Heart left ventricle (tissue), 13 donors: ENCODE measurements at regions not wholly inside any gene's neighbourhood (a gene's known extent, or its start where the extent isn't known, plus 50 kb on each side); places are given as distances from the start of the nearest gene placed in this dataset.

Experiments
- CTCF ChIP-seq, 12 donors: fragments of 200-600 bp; sonication (generic) in 4 of 12; IDR thresholded peaks; one replicate each; pipeline versions ENCODE4 v1.5.0 to v1.8.0; 2018 to 2022; ENCODE audit warnings: antibody characterized with exemption in 12 of 12, mild to moderate bottlenecking in 5 of 12
- POLR2A ChIP-seq, 2 donors: fragments of 450-650 bp; IDR thresholded peaks; one replicate each; pipeline ENCODE4 v1.6.1; 2017; ENCODE audit warnings: antibody characterized with exemption in 2 of 2, mild to moderate bottlenecking in 2 of 2, moderate library complexity in 2 of 2
- donor health status: ischemic (EF 13 %, LVEDD 7.1; RV severe dilation, severe dysfunction).
- donor health status: DM: no; HTN: yes; CAD: no.
- donor health status: DM: no; HTN: no; CAD: no.
- donor health status: ischemic (EF 25% LVEDD 6.9; RV normal size, moderate dysfunction).
- donor health status: ischemic (EF 25% LVEDD 5.7; RV mildly dilated, moderate dysfunction).
- donor health status: ischemic (EF 35%, LVEDD 5.7; RV mildly dilated, moderate dysfunction).
- donor health status: nonischemic (EF 11% LVEDD 7.7; RV severe dilation, severe dysfunction).
- donor health status: DM: yes; HTN: yes; CAD: no.
- donor health status: PGD.
- donor health status: ischemic (EF 29% LVEDD 5.4; RV normal size, mild dysfunction).
- donor health status: nonischemic (EF 23%, LVEDD 6.1; RV moderate dilation, normal function).

DNA sequence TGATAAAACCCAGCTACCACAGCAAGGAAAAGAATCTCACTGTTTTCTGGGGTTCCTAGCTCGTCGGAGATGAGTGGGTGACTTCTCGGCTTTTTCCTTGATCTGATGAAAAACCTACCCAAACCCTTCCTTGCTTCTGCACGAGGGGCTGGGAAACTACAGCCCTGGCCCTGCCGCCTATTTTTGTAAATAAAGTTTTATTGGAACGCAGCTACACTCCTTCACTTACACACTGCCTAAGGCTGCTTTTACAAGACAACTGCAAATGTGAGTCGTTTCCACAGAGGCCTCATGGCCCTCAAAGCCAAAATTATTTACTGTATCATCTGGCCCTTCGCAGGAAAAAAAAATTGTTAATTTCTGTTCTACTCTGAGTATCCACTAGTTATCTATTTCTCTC lies 116.0 kb upstream of the TMPRSS2 start:
- TF ChIP-seq CTCF (IDR thresholded peaks at IDR 0.05) = no peak
- no peak for TF ChIP-seq POLR2A (IDR thresholded peaks at IDR 0.05)
